ENCODE measurements at regions not wholly inside any gene's neighbourhood (a gene's known extent, or its start where the extent isn't known, plus 50 kb on each side); places are given as distances from the start of the nearest gene placed in this dataset.

DNA sequence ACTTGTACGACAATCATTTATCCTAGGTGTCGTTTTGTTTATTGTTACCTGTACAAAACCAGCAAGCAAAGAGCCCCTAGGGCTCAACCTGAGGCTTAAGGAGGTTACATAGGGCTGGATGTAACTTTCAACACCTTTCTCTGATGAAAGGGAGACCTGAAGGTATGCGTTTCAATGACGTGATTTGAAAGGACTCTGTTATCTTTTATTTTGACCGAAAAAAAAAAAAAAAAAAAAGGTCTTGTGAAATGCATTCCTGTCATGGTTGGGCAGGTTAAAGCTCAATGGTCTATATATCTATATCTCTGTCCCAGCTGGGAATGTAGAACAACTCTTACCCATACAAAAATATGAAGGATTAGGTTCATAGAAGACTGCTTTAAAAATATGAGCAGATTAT lies 78.7 kb upstream of the SASH1 start:
- Mint-ChIP-seq H3K27me3 (ENCODE audit: low read depth in 3 of 3) (peaks cover 2 to 6% (median 3%) of the 10 kb centered on the region in 3 donors), H3K36me3 (no peaks in the 10 kb centered on the region), H3K9me3 (no peaks in the 10 kb centered on the region), H3K4me1 (no peaks in the 10 kb centered on the region), H3K27ac (no peak overlapping the region), H3K4me3 (no peak overlapping the region)
- DNase-seq = no peak

DNA sequence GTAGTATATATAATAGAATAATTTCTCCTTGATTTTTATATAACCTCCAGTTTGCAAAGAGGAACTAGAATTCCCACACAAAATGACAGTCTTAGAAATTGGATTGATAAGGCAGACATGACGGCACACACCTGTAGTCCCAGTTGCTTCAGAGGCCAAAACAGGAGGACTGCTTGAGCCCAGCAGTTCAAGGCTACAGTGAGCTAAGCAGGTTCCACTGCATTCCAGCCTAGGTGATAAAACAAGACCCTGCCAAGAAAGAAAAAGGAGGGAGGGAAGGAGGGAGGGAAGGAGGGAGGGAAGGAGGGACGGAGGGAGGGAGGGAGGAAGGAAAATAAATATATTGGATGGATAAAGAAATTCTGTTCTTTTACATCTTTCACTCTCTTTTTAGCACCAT lies 77.6 kb upstream of the SASH1 start:
- Mint-ChIP-seq H3K36me3 (no peaks in the 10 kb centered on the region), H3K27me3 (ENCODE audit: low read depth in 3 of 3) (peaks cover 2 to 6% (median 3%) of the 10 kb centered on the region in 3 donors), H3K4me3 (no peak overlapping the region), H3K4me1 (no peaks in the 10 kb centered on the region), H3K9me3 (no peaks in the 10 kb centered on the region), H3K27ac (no peak overlapping the region)
- no peak for DNase-seq

- DNase-seq = no peak
- Mint-ChIP-seq H3K27ac (no peak overlapping the region), H3K27me3 (ENCODE audit: low read depth in 3 of 3) (peaks cover 0 to 4% (median 0%) of the 10 kb centered on the region in 3 donors), H3K9me3 (no peaks in the 10 kb centered on the region), H3K36me3 (no peaks in the 10 kb centered on the region), H3K4me3 (no peak overlapping the region), H3K4me1 (no peaks in the 10 kb centered on the region)
These were observed 73.3 kb upstream of the SASH1 start for GRCh38 chr6:148269386-148269785.

DNA sequence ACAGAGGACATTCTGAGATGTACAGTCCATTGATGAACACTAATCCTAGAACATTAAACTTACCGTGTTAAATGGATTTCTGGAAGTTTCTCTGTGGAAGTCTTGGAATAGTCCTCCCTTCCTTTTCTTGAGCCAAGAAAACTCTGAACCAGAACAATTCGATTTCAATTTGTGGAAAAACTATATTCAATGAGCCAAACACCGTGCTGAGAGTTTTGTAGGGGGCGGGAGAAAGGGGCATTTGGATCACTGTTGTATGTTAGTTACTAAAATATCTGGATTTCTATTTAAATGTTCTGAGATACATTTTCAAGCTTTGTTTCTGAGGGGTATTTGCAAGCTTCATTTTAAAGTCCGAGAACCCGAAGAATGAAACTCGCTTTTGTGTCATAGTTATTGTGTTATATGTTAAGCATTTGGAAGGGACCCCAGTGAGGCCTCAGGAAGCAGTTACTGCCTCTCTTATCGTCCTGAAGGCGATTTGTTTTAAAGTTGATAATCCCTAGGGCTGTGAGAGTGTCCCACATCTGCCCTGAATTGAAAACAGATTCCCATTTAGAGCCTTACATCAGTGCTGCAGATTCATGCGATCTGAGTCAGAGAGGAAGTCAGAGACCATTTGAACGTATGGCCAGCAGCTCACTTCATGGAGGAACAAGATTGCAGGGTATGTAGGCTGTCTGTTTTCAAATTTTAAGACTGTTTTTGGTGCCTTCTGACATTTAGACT lies 70.8 kb upstream of the SASH1 start:
- Mint-ChIP-seq H3K4me3 (no peak overlapping the region), H3K36me3 (no peaks in the 10 kb centered on the region), H3K27me3 (ENCODE audit: low read depth in 3 of 3) (peaks cover 0 to 4% (median 1%) of the 10 kb centered on the region in 3 donors), H3K9me3 (no peaks in the 10 kb centered on the region), H3K4me1 (no peaks in the 10 kb centered on the region), H3K27ac (no peak overlapping the region)
- DNase-seq = no peak

DNA sequence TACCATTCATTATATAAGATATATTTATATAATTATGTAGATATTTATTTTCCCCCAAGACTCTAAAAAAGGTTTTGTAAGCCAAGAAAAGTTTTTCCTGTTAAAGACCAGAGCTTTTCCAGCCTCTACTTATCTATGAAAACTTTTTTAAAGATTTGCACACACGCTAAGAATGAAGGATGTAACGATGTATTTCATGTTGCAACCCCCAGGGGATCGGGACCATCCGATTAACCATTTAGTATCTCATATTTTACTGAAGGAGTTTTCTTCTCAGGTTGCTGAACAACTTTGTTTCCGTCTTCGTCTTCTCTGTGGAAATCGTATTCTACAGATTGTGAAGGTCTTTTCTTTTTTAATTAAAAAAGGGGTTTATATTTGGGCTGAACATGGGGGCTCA lies 70.0 kb upstream of the SASH1 start:
- H3K4me1 Mint-ChIP-seq = no peaks in the 10 kb centered on the region
- no peak overlapping the region for H3K4me3 Mint-ChIP-seq
- peaks cover 0 to 4% (median 2%) of the 10 kb centered on the region in 3 donors for H3K27me3 Mint-ChIP-seq (ENCODE audit: low read depth in 3 of 3)
- no peak for DNase-seq
- no peaks in the 10 kb centered on the region for H3K36me3 Mint-ChIP-seq
- no peaks in the 10 kb centered on the region for H3K9me3 Mint-ChIP-seq
- H3K27ac Mint-ChIP-seq = no peak overlapping the region

DNA sequence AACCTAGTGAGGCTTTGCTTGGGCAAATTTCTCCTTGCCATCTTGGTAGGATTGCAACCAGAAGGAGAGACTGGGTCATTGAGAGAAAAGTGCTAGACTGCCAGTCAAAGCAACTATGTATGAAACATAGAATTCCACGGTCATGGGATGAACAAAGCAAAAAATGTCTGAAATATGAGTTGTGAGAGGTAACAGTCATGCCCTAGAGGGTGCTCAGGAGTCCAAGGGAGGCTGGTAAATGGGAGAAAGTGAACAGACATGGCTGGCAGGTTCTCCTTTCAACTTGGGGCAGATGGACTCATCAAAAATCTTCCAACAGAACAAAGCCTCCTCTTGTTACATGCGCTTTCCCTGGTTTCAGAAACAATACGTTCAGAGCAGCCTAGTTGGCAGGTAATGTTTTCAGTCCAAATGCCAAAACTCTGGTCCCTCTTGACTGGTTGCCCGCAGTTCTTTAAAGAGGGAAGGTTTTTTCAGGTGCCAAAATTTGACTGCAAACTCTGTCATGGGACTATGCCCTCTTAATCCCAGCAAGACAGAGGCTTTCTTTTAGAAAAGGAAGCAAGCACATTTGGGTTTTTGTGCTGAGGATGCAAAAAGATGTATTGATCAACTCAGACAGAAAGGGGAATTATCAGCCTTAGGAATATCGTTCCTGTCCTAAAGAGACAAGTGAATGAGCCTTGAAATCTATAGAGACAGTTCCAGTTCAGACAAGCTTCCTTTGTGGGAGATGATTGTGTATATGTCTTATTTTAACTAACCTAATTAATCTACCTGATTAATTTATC lies 68.5 kb upstream of the SASH1 start:
- Mint-ChIP-seq H3K4me1 (no peaks in the 10 kb centered on the region), H3K27me3 (ENCODE audit: low read depth in 3 of 3) (peaks cover 0 to 4% (median 3%) of the 10 kb centered on the region in 3 donors), H3K9me3 (no peaks in the 10 kb centered on the region), H3K27ac (no peak overlapping the region), H3K4me3 (no peak overlapping the region), H3K36me3 (no peaks in the 10 kb centered on the region)
- no peak for DNase-seq

- no peak overlapping the region for H3K4me3 Mint-ChIP-seq
- no peaks in the 10 kb centered on the region for H3K36me3 Mint-ChIP-seq
- H3K4me1 Mint-ChIP-seq = no peaks in the 10 kb centered on the region
- no peak for DNase-seq
- H3K27ac Mint-ChIP-seq = no peak overlapping the region
- H3K27me3 Mint-ChIP-seq (ENCODE audit: low read depth in 3 of 3) = peaks cover 0 to 4% (median 3%) of the 10 kb centered on the region in 3 donors
- H3K9me3 Mint-ChIP-seq = no peaks in the 10 kb centered on the region
These were observed 67.8 kb upstream of the SASH1 start for GRCh38 chr6:148274809-148275208.

DNA sequence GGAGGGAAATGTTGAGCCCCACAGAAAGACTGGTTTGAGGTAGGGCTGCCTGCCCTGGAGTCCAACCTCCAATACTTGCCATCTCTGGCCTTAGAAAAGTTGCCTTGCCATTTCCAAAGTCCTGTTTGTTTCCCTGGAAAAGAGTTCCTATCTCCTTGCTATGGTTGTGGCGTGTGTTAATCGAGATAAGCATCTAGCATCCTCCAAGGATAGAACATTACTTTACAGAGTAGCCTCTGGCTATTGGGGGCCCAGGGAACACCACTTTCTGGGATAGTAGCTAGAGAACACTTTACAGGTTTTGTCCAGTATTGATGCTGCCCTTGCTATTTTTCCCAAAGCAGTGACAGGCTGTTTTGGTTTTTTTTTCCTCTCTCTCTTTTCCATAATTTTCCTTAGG lies 57.4 kb upstream of the SASH1 start:
- no peak for DNase-seq
- no peak overlapping the region for H3K4me3 Mint-ChIP-seq
- H3K27ac Mint-ChIP-seq = no peak overlapping the region
- no peaks in the 10 kb centered on the region for H3K36me3 Mint-ChIP-seq
- no peaks in the 10 kb centered on the region for H3K9me3 Mint-ChIP-seq
- H3K27me3 Mint-ChIP-seq (ENCODE audit: low read depth in 3 of 3) = peaks cover 0 to 5% (median 2%) of the 10 kb centered on the region in 3 donors
- no peaks in the 10 kb centered on the region for H3K4me1 Mint-ChIP-seq

DNA sequence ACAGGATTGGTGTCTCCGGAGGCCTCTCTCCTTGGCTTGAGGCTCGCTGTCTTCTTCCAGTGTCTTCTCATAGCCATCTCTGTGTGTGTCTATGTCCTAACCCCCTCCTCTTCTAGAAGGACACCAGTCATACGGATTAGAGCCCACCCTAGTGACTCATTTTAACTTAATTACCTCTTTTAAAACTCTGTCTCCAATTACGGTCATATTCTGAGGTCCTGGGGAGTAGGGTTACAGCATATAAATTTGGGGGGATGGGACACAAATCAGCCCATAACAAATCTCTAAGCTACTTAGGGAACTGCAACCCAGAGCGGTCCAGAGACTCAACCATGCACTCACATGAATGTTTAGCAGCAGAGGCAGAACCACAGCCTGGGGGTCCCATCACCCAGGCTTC lies 56.1 kb upstream of the SASH1 start:
- Mint-ChIP-seq H3K27ac (no peak overlapping the region), H3K4me3 (no peak overlapping the region), H3K36me3 (no peaks in the 10 kb centered on the region), H3K9me3 (no peaks in the 10 kb centered on the region), H3K4me1 (no peaks in the 10 kb centered on the region), H3K27me3 (ENCODE audit: low read depth in 3 of 3) (peaks cover 0 to 2% (median 2%) of the 10 kb centered on the region in 3 donors)
- no peak for DNase-seq

- H3K27ac Mint-ChIP-seq = no peak overlapping the region
- no peaks in the 10 kb centered on the region for H3K4me1 Mint-ChIP-seq
- no peak for DNase-seq
- peaks cover 0 to 2% (median 2%) of the 10 kb centered on the region in 3 donors for H3K27me3 Mint-ChIP-seq (ENCODE audit: low read depth in 3 of 3)
- H3K9me3 Mint-ChIP-seq = no peaks in the 10 kb centered on the region
- no peaks in the 10 kb centered on the region for H3K36me3 Mint-ChIP-seq
- no peak overlapping the region for H3K4me3 Mint-ChIP-seq
These were observed 54.9 kb upstream of the SASH1 start for GRCh38 chr6:148287623-148288333.

GRCh38 chr6:148288541-148288940 lies 54.1 kb upstream of the SASH1 start:
- H3K27me3 Mint-ChIP-seq (ENCODE audit: low read depth in 3 of 3) = peaks cover 0 to 2% (median 2%) of the 10 kb centered on the region in 3 donors
- H3K27ac Mint-ChIP-seq = no peak overlapping the region
- no peaks in the 10 kb centered on the region for H3K9me3 Mint-ChIP-seq
- no peaks in the 10 kb centered on the region for H3K36me3 Mint-ChIP-seq
- H3K4me1 Mint-ChIP-seq = no peaks in the 10 kb centered on the region
- no peak for DNase-seq
- H3K4me3 Mint-ChIP-seq = no peak overlapping the region

GRCh38 chr6:148289153-148289552 lies 53.5 kb upstream of the SASH1 start:
- Mint-ChIP-seq H3K4me3 (no peak overlapping the region), H3K27ac (no peak overlapping the region), H3K9me3 (no peaks in the 10 kb centered on the region), H3K27me3 (ENCODE audit: low read depth in 3 of 3) (peaks cover 0 to 4% (median 2%) of the 10 kb centered on the region in 3 donors), H3K4me1 (no peaks in the 10 kb centered on the region), H3K36me3 (no peaks in the 10 kb centered on the region)
- no peak for DNase-seq

DNA sequence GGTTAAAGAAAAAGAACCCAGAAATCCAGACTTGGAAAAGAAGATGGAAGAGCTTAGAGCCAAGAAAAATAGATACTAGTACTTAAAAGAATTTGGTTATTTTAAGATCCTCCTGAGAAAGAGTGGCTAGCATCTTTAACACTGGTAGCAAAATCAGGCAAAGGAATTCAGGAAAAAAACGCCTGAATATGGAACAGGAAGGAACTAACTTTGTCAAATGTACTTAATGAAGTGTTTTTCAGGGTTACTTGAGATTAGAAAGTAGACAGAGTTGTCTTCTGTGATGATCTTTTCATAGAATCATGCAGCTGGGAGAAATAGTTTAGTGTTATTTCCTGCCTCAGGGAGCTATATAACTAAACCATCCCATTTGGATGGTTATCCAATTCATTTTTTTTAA lies 50.8 kb upstream of the SASH1 start:
- Mint-ChIP-seq H3K27ac (no peak overlapping the region), H3K4me3 (no peak overlapping the region), H3K9me3 (no peaks in the 10 kb centered on the region), H3K4me1 (no peaks in the 10 kb centered on the region), H3K27me3 (ENCODE audit: low read depth in 3 of 3) (peaks cover 0 to 4% (median 2%) of the 10 kb centered on the region in 3 donors), H3K36me3 (no peaks in the 10 kb centered on the region)
- DNase-seq = no peak

Data from immature natural killer cell (primary cell).